ENCODE measurements at regions not wholly inside any gene's neighbourhood (a gene's known extent, or its start where the extent isn't known, plus 50 kb on each side); places are given as distances from the start of the nearest gene placed in this dataset.
"Not testable (repeated sequence)": the region's sequence is repeated elsewhere in the genome, so short reads cannot be mapped to it uniquely, and the experiment has no call there.

DNA sequence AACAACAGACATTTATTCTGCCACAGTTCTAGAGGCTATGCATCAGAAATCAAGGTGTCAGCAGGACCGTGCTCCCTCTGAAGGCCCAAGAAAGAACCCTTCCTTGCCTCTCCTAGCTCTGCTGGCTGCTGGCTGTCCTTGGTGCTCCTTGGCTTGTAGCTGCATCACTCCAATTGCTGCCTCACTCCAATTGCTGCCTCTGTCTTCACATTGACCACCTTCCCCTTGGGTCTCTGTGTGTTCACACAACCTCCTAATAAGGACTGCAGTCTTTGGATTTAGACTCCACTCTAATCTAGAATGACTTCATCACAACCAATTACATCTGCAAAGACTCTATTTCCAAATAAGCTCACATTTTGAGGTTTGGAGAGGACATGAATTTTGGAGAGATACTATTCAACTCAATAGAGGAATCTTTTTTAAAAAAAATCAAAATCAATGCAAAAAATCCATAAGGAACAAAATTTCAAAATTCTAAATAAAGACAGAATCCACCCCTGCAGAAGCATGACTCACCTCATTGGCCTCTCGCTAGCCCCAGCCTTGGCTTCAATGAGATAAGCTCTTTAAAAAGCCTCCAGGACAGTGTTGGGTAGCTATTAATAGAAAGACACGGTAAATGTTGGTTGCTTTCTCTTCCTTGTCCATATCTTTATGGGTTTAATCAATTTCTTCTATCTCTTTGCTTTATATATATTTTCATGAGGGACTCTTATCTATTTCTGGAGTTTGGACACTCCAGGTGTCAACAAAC lies 267.6 kb upstream of the MGAT5 start:
- no peak for DNase-seq

DNA sequence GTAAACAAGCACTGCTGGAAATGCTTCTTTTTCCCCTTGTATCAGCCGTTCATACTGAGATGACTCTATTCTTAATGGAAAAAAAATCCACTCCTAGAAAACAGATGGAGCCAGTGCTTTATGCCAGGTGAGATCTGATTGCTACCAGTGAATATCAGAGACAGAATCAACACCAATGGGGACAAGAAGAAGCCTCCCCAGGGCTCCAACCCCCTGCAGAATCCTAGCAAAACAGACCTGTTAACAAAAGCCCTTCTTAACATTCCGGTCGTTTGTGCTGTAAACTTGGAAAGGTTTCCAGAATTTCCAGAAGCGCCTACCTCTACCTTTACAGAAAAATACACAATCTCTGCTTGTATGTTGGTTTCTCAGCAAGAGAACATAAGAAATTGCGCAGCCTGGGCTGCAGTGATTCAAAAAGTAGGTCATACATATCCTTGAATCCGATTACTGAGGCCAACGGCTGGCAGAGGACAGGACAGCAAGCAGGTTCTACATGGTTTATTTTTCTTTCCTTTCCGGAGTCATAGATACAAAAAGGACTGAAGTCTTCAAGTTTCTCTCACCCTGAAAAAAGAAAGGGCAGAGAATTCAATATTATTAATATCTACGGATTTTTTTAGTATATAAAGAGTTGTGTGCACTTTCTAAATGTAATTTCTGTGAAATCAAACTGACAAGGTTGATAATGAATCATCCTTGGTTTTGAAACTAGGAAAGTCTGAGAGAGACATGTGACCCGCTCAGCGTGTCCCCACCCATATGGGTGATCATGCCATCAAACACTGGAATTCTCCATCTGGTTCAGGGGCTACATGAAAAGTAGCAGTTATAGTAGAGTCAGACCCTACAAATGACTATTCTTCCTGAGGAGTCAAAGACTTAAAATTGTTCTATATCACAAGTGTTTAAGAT lies 266.7 kb upstream of the MGAT5 start:
- DNase-seq: no peak

DNA sequence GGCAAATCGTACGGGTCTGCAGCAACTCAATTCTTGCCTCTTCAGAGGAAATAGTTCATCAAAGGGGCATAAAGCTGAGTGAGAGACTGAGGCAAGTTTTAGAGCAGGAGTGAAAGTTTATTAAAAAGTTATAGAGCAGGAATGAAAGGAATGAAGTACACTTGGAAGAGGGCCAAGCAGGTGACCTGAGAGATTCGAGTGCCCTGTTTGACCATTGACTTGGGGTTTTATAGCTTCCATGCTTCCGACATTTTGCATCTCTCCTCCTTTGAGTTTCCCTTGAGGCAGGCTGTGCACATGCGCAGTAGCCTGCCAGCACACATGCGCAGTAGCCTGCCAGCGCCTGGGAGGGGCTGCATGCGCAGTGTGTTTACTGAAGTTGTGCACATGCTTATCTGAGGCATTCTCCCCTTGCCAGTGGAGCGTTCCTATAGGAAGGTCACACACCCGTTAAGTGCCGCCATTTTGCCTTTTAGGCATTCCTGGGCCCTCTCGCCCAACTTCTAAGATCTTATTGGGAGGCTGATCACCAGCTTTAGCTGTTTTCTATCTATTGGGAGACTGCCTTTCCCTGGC lies 265.5 kb upstream of the MGAT5 start:
- no peak for DNase-seq

DNA sequence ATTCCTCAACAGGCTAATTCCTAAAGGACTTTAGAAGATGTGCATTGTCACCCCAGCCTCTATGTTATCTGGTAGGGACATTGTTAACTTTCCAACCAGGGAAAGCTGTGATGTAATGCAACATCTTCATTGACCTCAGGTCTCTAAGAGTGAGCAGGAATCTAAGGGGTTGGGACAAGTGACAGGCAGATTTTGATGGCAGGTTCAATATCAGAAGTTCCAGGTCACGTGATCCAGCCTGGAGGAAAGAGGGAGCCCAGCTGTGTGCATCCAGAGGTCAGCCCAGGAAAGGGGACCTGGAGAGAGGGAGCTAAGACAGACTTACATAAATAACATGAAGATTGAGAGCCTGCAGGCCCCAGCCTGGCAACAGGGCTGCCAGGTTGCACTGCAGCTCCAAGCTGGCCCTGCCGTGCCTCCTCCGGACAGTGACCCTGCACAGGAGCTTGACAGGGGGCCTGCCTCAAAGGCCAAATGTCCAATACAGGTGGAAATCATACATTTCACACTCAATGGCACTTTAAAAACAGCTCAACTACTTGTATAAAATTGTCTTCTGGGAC lies 262.2 kb upstream of the MGAT5 start:
- DNase-seq: no peak

DNA sequence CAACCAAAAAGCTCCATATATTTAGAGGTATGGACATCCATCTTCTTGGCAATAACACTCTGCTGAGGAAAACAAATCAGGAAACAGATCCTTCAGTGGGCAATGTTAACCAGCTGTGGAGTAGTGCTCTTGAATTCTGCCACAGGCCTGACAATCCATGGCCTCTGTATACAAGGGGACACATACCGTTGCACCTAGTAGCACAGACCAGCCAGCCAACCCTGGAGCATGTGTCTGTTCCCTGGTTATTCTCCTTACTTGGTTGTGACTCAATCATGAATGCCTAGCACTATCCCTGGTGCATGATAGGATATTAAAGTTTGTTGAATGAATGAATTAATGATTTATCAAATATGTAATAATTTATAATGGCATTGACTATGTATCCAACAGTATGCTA lies 261.4 kb upstream of the MGAT5 start:
- DNase-seq: no peak

DNA sequence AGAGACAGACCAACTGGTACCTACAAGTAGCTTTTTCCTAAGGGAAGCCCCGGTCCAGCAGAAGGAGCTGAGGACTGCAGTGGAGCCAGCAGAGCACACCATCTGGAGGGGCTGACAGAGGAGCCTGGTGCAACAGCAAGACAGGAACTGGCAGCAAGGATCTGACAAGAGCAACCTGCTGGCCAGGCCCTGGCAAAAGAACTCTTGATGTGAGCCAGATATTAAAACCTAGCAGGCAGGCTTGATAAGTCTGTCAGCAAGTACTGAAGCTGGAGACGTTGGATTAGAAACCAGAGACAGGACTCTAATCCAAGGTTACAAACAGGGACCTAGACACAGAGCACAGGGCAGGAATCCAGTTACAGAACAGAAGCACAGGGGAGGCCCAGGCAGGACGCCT lies 260.7 kb upstream of the MGAT5 start:
- no peak for DNase-seq

DNA sequence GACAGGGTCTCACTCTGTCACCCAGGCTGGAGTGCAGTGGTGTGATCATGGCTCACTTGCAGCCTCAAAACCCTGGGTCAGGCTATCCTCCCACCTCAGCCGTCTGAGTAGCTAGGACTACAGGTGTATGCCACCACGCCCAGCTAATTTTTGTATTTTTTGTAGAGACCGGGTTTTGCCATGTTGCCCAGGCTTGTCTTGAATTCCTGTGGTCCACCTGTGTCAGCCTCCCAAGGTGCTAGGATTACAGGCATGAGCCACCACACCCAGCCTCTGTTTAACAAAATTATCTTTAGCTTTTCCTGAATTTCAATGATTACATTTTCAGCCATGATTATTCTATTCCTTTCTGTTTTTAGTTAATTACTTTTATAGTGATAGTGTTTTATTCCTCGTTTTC lies 255.1 kb upstream of the MGAT5 start:
- DNase-seq: not testable (repeated sequence)

DNA sequence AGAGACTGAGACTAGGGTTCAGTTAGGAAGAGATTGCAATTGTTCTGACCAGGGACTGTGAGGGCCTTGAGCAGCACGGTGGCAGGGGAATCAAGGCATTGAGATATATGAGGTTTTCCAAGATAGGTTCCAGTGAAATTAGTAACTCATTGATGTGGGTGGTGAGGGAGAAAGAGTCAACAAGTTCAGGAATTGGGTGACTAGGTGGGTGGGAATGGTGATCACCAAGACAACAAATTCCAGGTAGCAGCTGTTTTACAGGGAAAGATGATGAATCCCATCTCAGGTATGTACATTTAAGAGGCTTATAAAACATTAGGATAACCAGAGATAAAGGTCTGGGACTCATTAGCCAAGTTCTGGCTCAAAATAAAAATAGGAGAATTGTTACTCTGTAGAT lies 251.5 kb upstream of the MGAT5 start:
- no peak for DNase-seq

DNA sequence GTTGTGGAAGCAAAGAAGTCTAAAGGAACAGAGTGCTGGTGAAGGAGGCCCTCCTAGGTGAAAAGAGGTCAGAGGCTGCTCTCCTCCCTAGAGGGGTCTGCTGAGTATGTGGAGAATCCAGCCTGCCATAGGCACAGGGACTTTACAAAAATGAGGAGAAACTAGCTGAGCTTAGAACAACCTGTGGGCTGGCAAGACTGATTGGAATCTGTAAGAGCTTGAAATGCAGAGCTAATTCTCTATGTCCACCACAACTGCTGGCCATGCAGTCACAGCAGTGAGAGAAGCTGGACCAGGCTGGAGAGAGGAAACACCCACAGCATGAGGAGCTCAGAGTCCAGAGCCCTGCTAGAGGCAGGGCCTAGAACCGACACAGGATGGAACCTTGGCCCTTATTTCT lies 251.0 kb upstream of the MGAT5 start:
- DNase-seq: no peak

DNA sequence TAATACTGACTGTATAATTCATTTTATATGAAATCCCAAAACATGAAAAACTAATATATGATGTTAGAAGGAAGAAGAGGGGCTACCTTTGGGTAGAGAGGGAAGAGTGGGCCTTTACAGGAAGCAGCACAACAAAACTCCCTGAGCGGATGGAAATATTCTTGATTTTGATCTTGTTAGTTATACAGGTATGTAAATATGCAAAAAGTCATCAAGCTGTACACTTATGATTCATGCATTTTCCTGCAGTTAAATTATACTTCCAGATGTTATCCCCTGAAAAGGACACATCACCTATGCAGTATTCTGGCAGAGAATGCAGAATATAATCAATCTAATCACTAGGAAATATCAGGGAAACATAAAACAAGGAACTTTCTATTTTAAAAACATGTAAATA lies 249.4 kb upstream of the MGAT5 start:
- no peak for DNase-seq

DNA sequence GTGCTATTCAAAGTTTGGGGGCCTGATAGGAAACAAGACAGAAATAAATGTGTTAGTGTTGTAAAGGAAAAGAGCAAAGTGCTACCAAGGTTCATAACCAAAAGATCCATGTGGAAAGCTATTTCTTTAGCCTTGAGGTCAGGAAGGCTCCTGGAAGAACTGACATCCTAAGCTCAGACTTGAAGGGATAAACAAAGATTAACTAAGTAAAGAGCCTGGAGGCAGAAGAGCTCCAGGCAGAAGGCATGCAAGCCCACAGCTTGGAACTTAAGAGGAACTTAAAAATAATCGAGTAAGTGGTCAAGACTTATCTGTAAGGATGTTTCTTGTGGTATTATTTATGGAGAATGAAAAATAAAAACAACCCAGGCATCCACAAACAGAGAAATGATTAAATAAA lies 245.0 kb upstream of the MGAT5 start:
- DNase-seq: no peak

DNA sequence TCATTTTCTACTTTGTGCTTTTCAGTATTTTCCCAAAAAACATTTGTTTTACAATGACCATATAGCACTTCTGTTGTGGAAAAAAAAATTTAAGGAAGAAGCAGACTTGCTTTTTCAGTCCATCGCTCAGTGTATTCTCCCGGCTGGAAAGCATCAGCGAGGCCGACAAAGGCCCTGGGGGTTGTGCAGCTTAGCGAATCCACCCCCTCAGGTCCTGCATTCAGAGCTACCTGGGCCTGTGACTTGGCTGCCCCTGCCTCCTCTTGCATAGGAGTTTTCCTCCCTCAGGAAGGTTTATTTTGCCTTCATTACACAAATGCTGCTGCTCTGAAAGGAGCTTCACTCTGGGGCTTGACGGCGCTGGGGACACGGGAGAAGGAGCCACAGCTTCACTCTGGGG lies 244.4 kb upstream of the MGAT5 start:
- DNase-seq: no peak

DNA sequence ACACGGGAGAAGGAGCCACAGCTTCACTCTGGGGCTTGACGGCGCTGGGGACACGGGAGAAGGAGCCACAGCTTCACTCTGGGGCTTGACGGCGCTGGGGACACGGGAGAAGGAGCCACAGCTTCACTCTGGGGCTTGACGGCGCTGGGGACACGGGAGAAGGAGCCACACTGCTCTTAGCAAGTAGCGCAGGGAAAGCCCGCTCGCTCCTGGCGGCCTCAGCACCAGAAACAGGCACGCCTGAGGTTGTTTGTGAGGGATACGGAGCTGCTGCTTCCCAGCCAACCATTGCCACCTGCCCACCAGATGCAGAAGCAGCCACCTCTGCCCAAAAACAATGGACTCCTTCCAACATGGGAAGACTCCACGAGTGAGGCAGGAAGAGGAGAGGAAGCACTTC lies 244.0 kb upstream of the MGAT5 start:
- not testable (repeated sequence) for DNase-seq

DNA sequence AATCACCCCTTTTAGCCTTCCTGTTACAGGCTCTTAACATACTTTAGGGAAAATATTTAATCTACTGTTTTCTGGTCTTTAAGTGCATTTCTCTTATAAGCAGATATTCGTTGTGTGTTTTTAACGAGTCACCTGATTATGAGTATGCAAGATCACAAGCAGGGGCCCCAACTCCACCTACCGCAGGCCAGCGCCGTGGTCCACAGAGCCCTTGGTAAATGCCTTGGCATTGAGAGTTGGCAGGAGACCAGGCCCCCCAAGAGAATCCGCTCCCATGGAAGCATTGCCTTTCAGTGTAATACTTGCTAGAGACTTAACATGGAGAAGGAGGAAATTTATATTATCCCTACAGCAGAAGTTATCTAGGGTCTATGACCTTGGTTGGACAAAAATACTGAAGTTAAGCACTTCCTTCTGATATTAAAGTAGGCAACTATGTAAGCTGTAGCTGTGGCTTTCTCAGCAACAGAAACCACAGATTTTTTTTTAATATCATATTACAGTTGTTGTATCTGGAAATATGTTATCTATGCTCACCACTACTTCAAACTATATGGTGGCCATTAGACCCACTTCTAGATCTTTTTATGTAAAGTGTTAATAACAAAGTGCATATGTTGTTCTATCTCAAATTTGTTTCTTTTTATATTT lies 241.8 kb upstream of the MGAT5 start:
- DNase-seq: no peak

DNA sequence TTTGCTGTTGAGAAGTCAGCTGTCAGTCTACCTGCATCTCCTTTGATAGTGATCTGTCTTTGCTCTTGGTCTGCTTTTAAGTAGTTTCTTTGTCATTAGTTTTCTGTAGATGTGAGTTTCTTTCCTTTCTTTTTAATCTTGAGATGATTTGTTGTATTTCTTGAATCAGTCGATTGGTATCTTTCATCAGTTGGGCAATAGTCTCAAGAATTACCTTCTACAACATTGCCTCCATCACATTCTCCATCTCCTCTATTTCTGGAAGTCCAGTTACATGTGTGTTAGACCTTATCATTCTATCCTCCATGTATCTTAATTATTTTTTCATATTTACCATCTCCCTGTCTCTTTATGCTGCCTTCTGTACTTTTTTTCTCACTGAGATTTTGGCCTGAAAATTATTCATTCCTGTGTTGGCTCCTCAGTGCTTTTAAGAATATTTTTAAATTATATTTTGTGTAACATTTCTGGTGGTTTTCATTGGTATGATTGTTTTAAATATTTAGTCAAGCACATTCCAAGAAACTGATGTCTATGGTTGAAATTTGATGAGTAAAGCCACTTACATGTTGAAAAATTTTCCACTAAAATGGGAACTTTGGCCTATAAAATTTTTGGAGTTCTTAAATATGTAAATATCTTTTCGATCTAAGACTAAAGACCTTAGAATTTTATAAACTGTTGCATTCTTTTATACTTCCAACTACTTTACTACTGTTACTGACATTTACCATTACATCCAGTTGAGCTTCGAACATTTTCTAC lies 239.5 kb upstream of the MGAT5 start:
- no peak for DNase-seq

DNA sequence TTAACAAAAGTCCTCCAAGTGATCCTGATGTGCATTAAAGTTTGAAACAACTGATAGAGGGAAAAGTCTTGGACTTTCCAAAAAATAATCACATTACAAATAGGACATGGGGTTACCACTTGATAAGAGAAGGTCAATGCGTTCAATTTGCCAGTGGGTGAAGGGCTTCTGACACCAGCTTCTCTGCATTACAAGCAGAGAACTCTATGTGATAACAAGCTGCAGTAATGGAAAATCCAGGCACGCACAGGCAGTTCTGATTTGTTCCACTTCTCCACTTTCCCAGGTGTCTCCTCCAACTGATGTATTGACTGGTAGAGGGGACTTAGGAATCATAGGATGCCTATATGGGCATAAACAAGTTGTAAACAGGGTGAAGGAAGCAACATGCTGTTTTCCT lies 234.0 kb upstream of the MGAT5 start:
- DNase-seq: no peak

DNA sequence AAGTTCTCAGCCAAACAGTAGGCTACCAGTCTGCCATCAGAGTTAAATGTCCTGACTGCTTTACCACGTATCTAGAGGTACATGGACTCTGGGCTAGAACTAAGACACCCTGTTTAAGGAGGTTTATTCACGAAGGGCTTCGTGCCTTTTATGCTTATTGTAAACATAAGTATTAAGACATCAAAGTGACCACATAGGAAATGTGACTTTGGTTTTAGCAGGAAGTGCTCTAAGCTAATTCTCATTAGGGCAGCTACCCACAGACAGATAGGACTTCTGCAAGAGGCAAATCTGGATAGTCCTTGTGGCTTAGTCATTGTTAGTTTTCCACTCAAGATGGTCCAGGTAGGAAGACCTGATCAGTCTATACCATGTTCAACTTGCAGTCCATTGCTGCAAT lies 233.3 kb upstream of the MGAT5 start:
- no peak for DNase-seq

DNA sequence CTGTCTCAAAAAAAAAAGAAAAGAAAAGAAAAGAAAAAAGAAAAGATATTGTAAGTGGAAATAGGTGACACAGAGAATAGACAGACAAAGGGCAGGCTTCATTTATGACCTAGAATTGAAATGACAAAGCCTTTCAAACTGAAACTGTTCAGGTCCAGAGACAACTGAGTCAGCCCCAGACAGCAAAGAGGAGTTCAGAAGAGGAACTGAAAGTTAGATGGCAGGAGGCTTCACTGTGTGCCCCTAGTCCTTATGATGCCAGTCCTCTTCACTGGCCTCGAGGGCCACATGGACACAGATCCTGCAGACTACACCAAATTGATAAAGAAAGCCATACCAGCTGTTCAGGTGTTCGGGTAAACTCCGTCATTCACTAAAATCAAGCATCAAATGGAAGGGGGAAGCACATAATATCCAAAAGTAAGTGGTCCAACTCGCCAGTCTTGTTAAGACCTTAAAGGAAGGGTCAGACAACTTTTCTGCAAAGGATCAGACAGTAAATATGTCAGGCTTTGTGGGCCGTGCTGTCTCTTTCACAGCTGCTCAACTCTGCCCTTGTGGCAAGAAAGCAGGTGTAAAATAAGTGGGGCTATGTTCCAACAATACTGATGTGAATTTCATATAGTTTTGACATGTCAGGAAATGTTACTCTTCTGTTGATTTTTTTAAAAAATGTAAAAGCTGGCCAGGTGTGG lies 231.9 kb upstream of the MGAT5 start:
- no peak for DNase-seq

DNA sequence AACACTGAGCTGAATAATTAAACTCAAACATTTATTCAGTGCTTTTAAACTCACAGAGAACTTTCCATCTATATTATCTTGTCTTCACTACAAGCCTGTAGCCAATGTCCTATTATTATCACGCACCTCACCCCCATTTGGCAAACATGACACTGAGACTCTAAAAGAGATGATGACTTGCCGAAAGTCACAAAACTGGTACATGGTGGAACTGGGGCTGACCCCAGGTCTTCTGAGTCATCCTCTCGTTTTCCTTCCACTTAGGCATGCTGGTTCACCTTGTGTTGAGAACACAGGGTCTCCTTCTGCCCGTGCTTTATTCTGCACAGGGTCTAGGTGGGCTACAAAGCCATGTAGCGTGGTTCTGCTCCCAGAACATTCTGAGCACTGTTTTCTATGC lies 230.0 kb upstream of the MGAT5 start:
- no peak for DNase-seq

DNA sequence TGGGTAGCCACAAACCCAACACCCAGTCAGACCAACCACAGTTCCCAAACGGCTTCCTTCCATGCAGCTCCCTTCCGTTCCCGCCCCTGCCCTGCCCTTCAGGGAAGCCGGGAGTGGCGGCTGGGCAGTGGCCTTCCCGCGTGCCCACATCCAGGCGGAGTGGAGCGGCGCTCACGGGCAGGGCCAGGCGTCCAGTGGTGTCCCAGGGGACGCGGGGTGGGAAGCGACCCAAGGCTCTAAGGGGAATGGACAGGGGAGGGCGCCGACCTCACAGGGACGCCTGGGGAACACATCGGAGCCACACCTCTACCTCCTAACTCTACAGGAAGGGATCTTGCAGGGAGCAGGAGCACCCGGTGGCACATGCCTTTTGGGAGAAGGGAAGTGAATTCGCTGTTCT lies 225.9 kb upstream of the MGAT5 start:
- no peak for DNase-seq

DNA sequence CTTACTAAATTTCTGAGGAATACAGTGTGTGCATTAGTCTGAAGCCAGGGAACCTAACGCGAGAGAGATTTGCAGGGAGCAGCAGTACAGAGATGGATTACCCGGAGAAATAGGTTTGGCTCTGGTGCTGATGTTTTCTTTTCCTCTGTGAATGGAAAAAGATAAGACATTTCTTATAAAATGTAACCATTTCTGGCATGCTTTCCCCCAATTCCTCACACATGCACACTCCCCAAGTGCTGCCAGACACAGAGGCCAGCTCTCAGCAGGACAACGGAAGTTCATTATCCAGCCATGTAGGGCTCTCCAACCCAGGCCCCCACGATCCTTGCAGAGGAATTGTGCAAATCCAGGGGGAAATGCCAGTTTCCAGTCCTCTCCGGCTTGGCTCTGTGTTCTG lies 224.5 kb upstream of the MGAT5 start:
- no peak for DNase-seq

DNA sequence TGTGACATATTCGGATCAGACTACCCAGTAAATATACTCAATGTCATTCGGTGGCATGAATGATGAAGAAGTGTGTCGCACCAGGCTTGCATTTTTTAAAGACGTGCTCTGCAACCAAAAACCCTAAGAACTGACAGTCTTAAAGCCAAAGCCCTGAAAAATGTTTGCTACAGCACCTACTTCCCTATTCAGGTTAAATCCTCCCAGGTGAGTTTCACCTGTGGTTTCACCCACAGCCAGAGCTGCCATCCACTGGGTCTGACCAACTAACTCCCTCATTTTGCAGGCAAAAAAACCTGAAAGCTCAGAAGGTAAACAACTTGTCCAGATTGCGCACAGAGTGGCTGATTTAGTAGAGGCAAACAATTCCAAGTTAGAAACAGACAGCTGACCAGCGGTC lies 222.3 kb upstream of the MGAT5 start:
- DNase-seq: no peak
